Gastrocnemius medialis (tissue), 4 donors: ENCODE measurements at regions not wholly inside any gene's neighbourhood (a gene's known extent, or its start where the extent isn't known, plus 50 kb on each side); places are given as distances from the start of the nearest gene placed in this dataset.

Source experiments
- ATAC-seq, 2 donors: fragments of 150-250 bp; one replicate each; pipeline ENCODE4 v1.9.1; 2016
- DNase-seq, 2 donors: peaks; one replicate each; pipeline ENCODE4 v3.0.0-alpha.2; 2019
- H3K27ac ChIP-seq, 4 donors: fragments of 200-600 bp; sonication (generic); 1 replicate in 1 of 4; 2 replicates in 3 of 4; pipeline ENCODE4 v1.5.1; 2016 to 2018; ENCODE audit warnings: mild to moderate bottlenecking in 2 of 4, moderate library complexity in 1 of 4
- H3K27me3 ChIP-seq, 3 donors: fragments of 200-600 bp; sonication (generic) in 2 of 3; 1 replicate in 1 of 3; 2 replicates in 2 of 3; pipeline versions ENCODE4 v1.5.1 to v1.6.0; 2016 to 2019; ENCODE audit warnings: mild to moderate bottlenecking in 1 of 3, moderate library complexity in 1 of 3
- H3K36me3 ChIP-seq, 2 donors: fragments of 200-600 bp; sonication (generic) in 1 of 2; one replicate each; pipeline ENCODE4 v1.5.1; 2017 to 2018
- H3K4me1 ChIP-seq, 2 donors: fragments of 200-600 bp; sonication (generic) in 1 of 2; one replicate each; pipeline ENCODE4 v1.5.1; 2016 to 2017; ENCODE audit warnings: mild to moderate bottlenecking in 2 of 2
- H3K4me3 ChIP-seq, 4 donors: fragments of 200-600 bp; sonication (generic) in 3 of 4; 1 replicate in 1 of 4; 2 replicates in 3 of 4; pipeline ENCODE4 v1.5.1; 2016 to 2019; ENCODE audit warnings: mild to moderate bottlenecking in 2 of 4
- H3K9me3 ChIP-seq, 3 donors: fragments of 200-600 bp; sonication (generic) in 2 of 3; 1 replicate in 1 of 3; 2 replicates in 2 of 3; pipeline ENCODE4 v1.5.1; 2016 to 2019
- POLR2A ChIP-seq, 2 donors: fragments of 450-650 bp; IDR thresholded peaks; one replicate each; pipeline ENCODE4 v1.6.1; 2017; ENCODE audit warnings: antibody characterized with exemption in 2 of 2, mild to moderate bottlenecking in 2 of 2, moderate library complexity in 2 of 2
- in situ Hi-C, 4 donors: fragments of 200-750 bp; cut with MboI; loops; one replicate each; pipeline versions ENCODE4 v1.15.0 to v1.8.0; 2017; ENCODE audit warnings: low sequenced_read_pairs in 4 of 4
- intact Hi-C: fragments of 100-400 bp; cut with DNase I; formaldehyde crosslinking; loops from one replicate; pipeline ENCODE4 v1.15.1; 2023; ENCODE audit warnings: low total_unique reads
- TF ChIP-seq, protein P1 (sequence below), 5 experiments: fragments of 450-650 bp in 3 of 5; fragments of 200-600 bp in 2 of 5; sonication (generic) in 2 of 5; IDR thresholded peaks in 4 of 5; conservative IDR thresholded peaks in 1 of 5; 1 replicate in 4 of 5; 2 replicates in 1 of 5; pipeline ENCODE4 v1.5.1; 2016 to 2019; ENCODE audit warnings: antibody characterized with exemption in 5 of 5, mild to moderate bottlenecking in 3 of 5, moderate library complexity in 3 of 5

DNA sequence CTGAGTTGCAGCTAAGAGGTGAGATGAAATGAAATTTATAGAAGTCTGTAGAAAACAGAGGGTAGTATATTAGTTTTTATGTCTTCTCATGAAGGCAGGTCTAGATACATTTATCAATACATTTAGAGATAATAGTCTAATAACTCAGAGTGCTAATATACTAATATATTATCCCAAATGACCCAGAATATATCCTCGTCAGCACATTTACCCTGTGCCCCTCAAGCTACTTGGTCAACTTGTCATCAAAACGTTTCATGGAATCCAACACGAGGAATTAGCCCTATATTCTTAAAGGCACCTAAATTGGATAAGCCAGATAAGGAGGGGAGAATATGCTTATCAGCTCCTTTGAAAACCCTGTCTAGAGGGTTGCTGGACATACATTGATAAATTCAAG is 415.1 kb upstream of the LRRTM1 start:
- no peaks in the 10 kb centered on the region for H3K9me3 ChIP-seq
- no peaks in the 10 kb centered on the region for H3K4me1 ChIP-seq
- H3K4me3 ChIP-seq: no peak overlapping the region
- no peaks in the 10 kb centered on the region for H3K36me3 ChIP-seq
- no peak for ATAC-seq
- in situ Hi-C loops (no loop called here), intact Hi-C loops (no loop called here)
- H3K27ac ChIP-seq: no peak overlapping the region
- TF ChIP-seq, protein P1, sequence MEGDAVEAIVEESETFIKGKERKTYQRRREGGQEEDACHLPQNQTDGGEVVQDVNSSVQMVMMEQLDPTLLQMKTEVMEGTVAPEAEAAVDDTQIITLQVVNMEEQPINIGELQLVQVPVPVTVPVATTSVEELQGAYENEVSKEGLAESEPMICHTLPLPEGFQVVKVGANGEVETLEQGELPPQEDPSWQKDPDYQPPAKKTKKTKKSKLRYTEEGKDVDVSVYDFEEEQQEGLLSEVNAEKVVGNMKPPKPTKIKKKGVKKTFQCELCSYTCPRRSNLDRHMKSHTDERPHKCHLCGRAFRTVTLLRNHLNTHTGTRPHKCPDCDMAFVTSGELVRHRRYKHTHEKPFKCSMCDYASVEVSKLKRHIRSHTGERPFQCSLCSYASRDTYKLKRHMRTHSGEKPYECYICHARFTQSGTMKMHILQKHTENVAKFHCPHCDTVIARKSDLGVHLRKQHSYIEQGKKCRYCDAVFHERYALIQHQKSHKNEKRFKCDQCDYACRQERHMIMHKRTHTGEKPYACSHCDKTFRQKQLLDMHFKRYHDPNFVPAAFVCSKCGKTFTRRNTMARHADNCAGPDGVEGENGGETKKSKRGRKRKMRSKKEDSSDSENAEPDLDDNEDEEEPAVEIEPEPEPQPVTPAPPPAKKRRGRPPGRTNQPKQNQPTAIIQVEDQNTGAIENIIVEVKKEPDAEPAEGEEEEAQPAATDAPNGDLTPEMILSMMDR (IDR thresholded peaks at IDR 0.05 in 4 of 5, conservative IDR thresholded peaks at IDR 0.05 in 1 of 5): no peak
- TF ChIP-seq POLR2A (IDR thresholded peaks at IDR 0.05): no peak
- no peaks in the 10 kb centered on the region for H3K27me3 ChIP-seq
- no peak for DNase-seq

DNA sequence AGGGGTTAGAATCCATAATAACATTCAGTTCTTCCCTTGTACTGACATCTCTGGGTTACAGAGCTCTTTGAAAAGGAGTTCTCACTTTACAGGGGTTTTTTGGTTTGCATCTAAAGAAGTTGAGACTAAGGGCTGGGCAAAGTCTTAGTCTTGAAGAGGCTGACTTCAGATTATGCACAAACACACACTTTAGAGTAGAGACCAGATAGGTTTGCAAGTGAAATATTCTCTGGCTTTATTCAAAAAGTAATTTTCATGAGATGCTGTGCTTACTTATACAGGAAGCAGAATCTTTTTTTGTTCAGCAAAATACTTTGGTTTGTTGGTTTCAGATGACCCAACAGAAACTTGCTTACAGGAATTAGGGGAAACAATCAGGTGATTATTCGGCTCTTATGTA is 410.9 kb upstream of the LRRTM1 start:
- in situ Hi-C loops (no loop called here), intact Hi-C loops (no loop called here)
- Histone ChIP-seq H3K27ac (no peak overlapping the region), H3K4me3 (no peak overlapping the region), H3K9me3 (no peaks in the 10 kb centered on the region), H3K27me3 (no peaks in the 10 kb centered on the region), H3K4me1 (no peaks in the 10 kb centered on the region), H3K36me3 (no peaks in the 10 kb centered on the region)
- DNase-seq (no peak), ATAC-seq (no peak)
- TF ChIP-seq POLR2A (IDR thresholded peaks at IDR 0.05): no peak
- TF ChIP-seq, protein P1 (IDR thresholded peaks at IDR 0.05 in 4 of 5, conservative IDR thresholded peaks at IDR 0.05 in 1 of 5): no peak

DNA sequence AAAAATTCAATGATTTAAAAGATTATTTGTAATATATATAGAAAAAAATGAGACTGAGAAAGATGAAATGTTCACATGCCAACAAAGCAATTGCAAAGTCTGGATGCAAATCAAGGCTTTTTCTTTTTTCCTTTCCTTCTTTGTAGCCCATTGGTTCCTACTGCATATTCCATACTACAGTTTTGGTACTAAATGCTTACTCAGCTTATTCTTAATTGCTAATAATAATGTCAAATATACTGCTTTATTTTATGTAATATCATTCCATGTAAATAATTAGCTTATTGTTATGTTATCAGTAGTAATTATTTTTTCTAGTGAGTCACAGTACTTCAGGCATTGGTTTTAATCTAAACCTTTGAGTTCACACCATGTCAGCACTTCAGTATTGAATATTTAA is 407.4 kb upstream of the LRRTM1 start:
- no peaks in the 10 kb centered on the region for H3K4me1 ChIP-seq
- in situ Hi-C loops: no loop called here
- H3K27ac ChIP-seq: no peak overlapping the region
- H3K9me3 ChIP-seq: no peaks in the 10 kb centered on the region
- intact Hi-C loops: no loop called here
- TF ChIP-seq, protein P1 (IDR thresholded peaks at IDR 0.05 in 4 of 5, conservative IDR thresholded peaks at IDR 0.05 in 1 of 5): no peak
- no peak for TF ChIP-seq POLR2A (IDR thresholded peaks at IDR 0.05)
- no peaks in the 10 kb centered on the region for H3K27me3 ChIP-seq
- H3K36me3 ChIP-seq: no peaks in the 10 kb centered on the region
- DNase-seq (no peak), ATAC-seq (no peak)
- H3K4me3 ChIP-seq: no peak overlapping the region

DNA sequence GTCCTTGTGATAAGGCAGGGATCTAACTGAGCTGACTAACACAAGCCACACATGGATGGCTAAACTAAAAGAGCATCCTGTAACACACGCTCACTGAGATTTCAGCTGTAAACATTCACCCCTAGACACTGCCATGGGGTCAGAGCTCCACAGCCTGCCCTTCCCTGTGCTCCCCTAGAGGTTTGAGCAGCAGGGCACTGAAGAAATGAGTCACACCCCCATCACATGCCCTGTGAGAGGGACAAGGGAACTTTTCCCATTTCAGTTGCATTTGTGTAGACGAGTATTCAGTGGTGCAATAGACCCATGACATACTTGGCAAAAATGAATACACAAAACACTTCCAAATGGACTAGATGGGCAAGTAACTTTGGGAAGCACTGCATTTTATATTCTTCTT is 402.4 kb upstream of the LRRTM1 start:
- in situ Hi-C loops: no loop called here
- H3K36me3 ChIP-seq: no peaks in the 10 kb centered on the region
- H3K9me3 ChIP-seq: no peaks in the 10 kb centered on the region
- TF ChIP-seq, protein P1 (IDR thresholded peaks at IDR 0.05 in 4 of 5, conservative IDR thresholded peaks at IDR 0.05 in 1 of 5): no peak
- TF ChIP-seq POLR2A (IDR thresholded peaks at IDR 0.05): no peak
- no peaks in the 10 kb centered on the region for H3K4me1 ChIP-seq
- intact Hi-C loops: no loop called here
- no peak overlapping the region for H3K4me3 ChIP-seq
- no peaks in the 10 kb centered on the region for H3K27me3 ChIP-seq
- ATAC-seq (no peak), DNase-seq (no peak)
- no peak overlapping the region for H3K27ac ChIP-seq

DNA sequence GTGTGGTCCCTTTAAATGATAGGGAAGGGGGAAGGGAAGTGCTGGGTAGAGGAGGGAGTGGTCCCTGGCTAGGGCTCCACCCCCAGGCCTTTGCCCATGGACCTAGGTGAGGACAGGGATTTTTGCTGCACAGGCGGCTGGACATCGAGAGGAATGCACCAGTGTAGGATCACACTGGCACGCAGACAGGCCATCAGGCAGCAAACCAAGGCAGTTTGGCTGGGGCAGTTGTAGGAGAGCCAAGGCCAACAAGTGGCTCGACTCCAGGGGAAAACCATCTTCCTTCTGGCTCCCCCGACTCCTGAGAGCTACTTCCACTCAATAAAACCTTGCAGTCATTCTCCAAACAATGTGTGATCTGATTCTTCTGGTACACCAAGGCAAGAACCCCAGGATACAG is 402.0 kb upstream of the LRRTM1 start:
- in situ Hi-C loops (no loop called here), intact Hi-C loops (no loop called here)
- Histone ChIP-seq H3K4me1 (no peaks in the 10 kb centered on the region), H3K27ac (no peak overlapping the region), H3K27me3 (no peaks in the 10 kb centered on the region), H3K9me3 (no peaks in the 10 kb centered on the region), H3K36me3 (no peaks in the 10 kb centered on the region), H3K4me3 (no peak overlapping the region)
- DNase-seq: no peak
- no peak for ATAC-seq
- no peak for TF ChIP-seq POLR2A (IDR thresholded peaks at IDR 0.05)
- TF ChIP-seq, protein P1 (IDR thresholded peaks at IDR 0.05 in 4 of 5, conservative IDR thresholded peaks at IDR 0.05 in 1 of 5): no peak
